GM12892 (cell line): ENCODE measurements at regions not wholly inside any gene's neighbourhood (a gene's known extent, or its start where the extent isn't known, plus 50 kb on each side); places are given as distances from the start of the nearest gene placed in this dataset.
"Not testable (repeated sequence)": the region's sequence is repeated elsewhere in the genome, so short reads cannot be mapped to it uniquely, and the experiment has no call there.

Experiments
- DNase-seq: peaks from one replicate; pipeline ENCODE4 v3.0.0; 2011; ENCODE audit not compliant: insufficient read length
- FAIRE-seq: peaks from 2 replicates; lab custom pipeline; 2011; peaks lifted over from hg19 to GRCh38; lab: Jason Lieb, UNC
- POLR2A ChIP-seq: IDR thresholded peaks from 2 replicates; pipeline ENCODE4 v1.6.1; 2011; ENCODE audit warnings: low read depth, low read length, control low read depth
- POLR2AphosphoS5 ChIP-seq: IDR thresholded peaks from 2 replicates; pipeline ENCODE4 v1.6.1; 2011; ENCODE audit warnings: low read depth, low read length, control low read depth
- TAF1 ChIP-seq: IDR thresholded peaks from 2 replicates; pipeline ENCODE4 v1.6.1; 2011; ENCODE audit warnings: low read depth, mild to moderate bottlenecking, control low read depth, low read length, borderline replicate concordance

- FAIRE-seq (no peak), DNase-seq (no peak)
- TF ChIP-seq TAF1: no peak
- no peak for TF ChIP-seq POLR2A
- no peak for TF ChIP-seq POLR2AphosphoS5
Observed at GRCh38 chr22:22368516-22368915, 123.9 kb downstream of the VPREB1 start.

DNA sequence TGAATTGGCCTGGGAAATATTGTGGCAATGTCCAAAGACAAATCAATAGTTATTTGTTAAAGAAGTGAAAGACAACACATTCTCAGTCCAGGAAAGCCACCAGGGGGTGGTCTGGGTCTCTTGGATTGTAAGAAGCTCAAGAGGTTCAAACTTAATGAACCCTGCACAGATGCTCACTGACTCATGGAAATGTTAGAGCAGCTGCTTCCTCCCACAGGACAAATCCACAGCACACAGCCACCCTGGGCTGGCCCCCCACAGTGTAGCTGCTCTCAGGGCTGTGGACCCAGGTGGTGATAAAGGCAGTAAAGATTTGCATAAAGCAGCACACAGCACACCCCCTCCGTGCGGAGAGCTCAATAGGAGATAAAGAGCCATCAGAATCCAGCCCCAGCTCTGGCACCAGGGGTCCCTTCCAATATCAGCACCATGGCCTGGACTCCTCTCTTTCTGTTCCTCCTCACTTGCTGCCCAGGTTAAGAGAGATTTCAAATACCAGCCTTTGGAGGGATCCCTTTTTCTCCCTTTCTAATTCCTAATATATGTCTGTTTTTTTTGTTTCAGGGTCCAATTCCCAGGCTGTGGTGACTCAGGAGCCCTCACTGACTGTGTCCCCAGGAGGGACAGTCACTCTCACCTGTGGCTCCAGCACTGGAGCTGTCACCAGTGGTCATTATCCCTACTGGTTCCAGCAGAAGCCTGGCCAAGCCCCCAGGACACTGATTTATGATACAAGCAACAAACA is 124.8 kb downstream of the VPREB1 start:
- FAIRE-seq: peak; percentile 74
- not testable (repeated sequence) for DNase-seq

GRCh38 chr22:22369964-22370270 is 125.3 kb downstream of the VPREB1 start:
- TF ChIP-seq POLR2A (no peak), POLR2AphosphoS5 (no peak), TAF1 (no peak)
- FAIRE-seq (peak; percentile 46), DNase-seq (no peak)

- DNase-seq (no peak), FAIRE-seq (peak; percentile 83)
- no peak for TF ChIP-seq POLR2AphosphoS5
- TF ChIP-seq TAF1: no peak
- no peak for TF ChIP-seq POLR2A
Observed at GRCh38 chr22:22371031-22371541, 126.5 kb downstream of the VPREB1 start.

- TF ChIP-seq TAF1: no peak
- TF ChIP-seq POLR2A: no peak
- TF ChIP-seq POLR2AphosphoS5: no peak
- FAIRE-seq (no peak), DNase-seq (no peak)
Observed at GRCh38 chr22:22372086-22372485, 127.5 kb downstream of the VPREB1 start.

GRCh38 chr22:22374163-22374562 is 129.6 kb downstream of the VPREB1 start:
- DNase-seq: no peak
- FAIRE-seq: no peak
- no peak for TF ChIP-seq TAF1
- no peak for TF ChIP-seq POLR2AphosphoS5
- no peak for TF ChIP-seq POLR2A

DNA sequence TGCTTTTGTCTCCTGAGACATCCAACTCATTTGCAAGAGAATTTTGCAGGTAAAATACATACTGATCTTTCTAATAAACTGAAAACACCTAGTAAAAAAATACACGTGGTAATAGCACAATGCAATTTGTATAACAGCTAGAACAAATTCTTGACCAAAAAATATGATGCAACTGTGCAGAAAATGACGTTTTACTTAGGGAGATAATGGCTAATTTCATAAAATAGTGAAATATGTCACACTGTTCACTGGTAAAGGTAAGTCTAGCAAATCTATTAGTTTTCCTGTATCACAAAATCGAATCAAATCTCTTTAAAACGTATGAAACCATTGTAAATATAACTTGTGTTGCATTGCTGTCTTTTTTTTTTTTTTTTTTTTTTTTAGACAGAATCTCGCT is 130.0 kb downstream of the VPREB1 start:
- FAIRE-seq (no peak), DNase-seq (no peak)
- TF ChIP-seq POLR2A: no peak
- no peak for TF ChIP-seq TAF1

DNA sequence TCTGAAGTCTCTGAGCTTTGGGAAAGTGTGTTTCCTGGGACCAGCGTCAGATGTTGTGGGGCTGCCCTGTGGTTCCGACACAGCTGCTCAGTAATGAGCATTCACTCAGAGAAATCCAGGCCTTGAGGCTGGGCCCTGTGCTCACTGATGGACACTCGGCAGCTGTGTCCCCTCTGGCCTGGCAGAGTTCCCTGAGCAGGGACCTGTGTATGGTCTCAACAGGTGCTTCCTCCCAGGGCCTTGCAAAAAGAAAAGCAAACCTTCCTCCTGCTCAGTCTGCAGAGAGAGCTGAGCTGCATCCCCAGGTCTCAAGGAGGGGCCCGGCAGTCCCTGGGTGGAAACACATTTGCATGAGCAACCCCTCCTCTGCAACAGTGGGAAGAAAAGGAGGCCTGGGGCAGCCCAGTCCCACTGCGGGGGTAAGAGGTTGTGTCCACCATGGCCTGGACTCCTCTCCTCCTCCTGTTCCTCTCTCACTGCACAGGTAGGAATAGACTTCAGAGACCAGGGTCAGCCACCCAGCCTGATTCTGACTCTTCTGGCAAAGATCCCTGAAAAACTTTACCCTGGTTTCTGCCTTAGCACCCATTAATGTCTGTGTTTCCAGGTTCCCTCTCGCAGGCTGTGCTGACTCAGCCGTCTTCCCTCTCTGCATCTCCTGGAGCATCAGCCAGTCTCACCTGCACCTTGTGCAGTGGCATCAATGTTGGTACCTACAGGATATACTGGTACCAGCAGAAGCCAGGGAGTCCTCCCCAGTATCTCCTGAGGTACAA is 131.2 kb downstream of the VPREB1 start:
- TF ChIP-seq POLR2AphosphoS5: no peak
- TF ChIP-seq POLR2A: no peak
- FAIRE-seq: peak; percentile 48
- no peak for DNase-seq

GRCh38 chr22:22376352-22376706 is 131.7 kb downstream of the VPREB1 start:
- FAIRE-seq (no peak), DNase-seq (no peak)

GRCh38 chr22:22376884-22377283 is 131.7 kb downstream of the ZNF280B start:
- not testable (repeated sequence) for DNase-seq, FAIRE-seq

More at GRCh38 chr22:22376352-22376706, 131.7 kb downstream of the VPREB1 start:
- no peak for TF ChIP-seq POLR2AphosphoS5
- TF ChIP-seq POLR2A: no peak
- TF ChIP-seq TAF1: no peak

- TF ChIP-seq POLR2A: no peak
- no peak for TF ChIP-seq TAF1
- TF ChIP-seq POLR2AphosphoS5: no peak
- DNase-seq (no peak), FAIRE-seq (no peak)
Observed at GRCh38 chr22:22377335-22377734, 131.2 kb downstream of the ZNF280B start.
